Naive B cell (primary cell): ENCODE measurements at regions not wholly inside any gene's neighbourhood (a gene's known extent, or its start where the extent isn't known, plus 50 kb on each side); places are given as distances from the start of the nearest gene placed in this dataset.
A peak's percentile ranks its signal among the peaks of the same experiment; 100 is the strongest.
"Not testable (repeated sequence)": the region's sequence is repeated elsewhere in the genome, so short reads cannot be mapped to it uniquely, and the experiment has no call there.

ENCODE experiments used
- ATAC-seq, 2 donors: fragments of 150-1000 bp; cut with Tn5 transposase; 2 replicates each; pipeline ENCODE4 v1.10.0; 2021; ENCODE audit warnings: low read depth in 2 of 2, mild to moderate bottlenecking in 2 of 2, moderate library complexity in 2 of 2
- DNase-seq: peaks from one replicate; pipeline ENCODE4 v3.0.0; 2022
- H3K27ac Mint-ChIP-seq, 6 donors: one replicate each; pipeline ENCODE4 v1.8.0; 2020 to 2022; ENCODE audit warnings: mild to moderate bottlenecking in 6 of 6, mixed read lengths in 6 of 6, moderate library complexity in 5 of 6, inconsistent platforms in 2 of 6
- H3K27me3 Mint-ChIP-seq, 3 donors: one replicate each; pipeline ENCODE4 v1.8.0; 2021 to 2022; ENCODE audit warnings: mixed read lengths in 3 of 3, mild to moderate bottlenecking in 1 of 3
- H3K36me3 Mint-ChIP-seq, 2 donors: one replicate each; pipeline ENCODE4 v1.8.0; 2020 to 2022; ENCODE audit warnings: mixed read lengths in 2 of 2, inconsistent platforms in 1 of 2, mild to moderate bottlenecking in 1 of 2
- H3K4me1 Mint-ChIP-seq, 3 donors: one replicate each; pipeline ENCODE4 v1.8.0; 2020 to 2022; ENCODE audit warnings: mixed read lengths in 3 of 3, inconsistent platforms in 1 of 3, mild to moderate bottlenecking in 1 of 3, moderate library complexity in 1 of 3
- H3K4me3 Mint-ChIP-seq, 8 donors: one replicate each; pipeline ENCODE4 v1.8.0; 2020 to 2022; ENCODE audit warnings: mild to moderate bottlenecking in 8 of 8, mixed read lengths in 8 of 8, moderate library complexity in 8 of 8, inconsistent platforms in 2 of 8
- H3K9me3 Mint-ChIP-seq, 7 donors: one replicate each; pipeline ENCODE4 v1.8.0; 2020 to 2022; ENCODE audit warnings: mixed read lengths in 7 of 7, mild to moderate bottlenecking in 5 of 7, inconsistent platforms in 2 of 7, moderate library complexity in 1 of 7

GRCh38 chr20:12577213-12577612 is 431.6 kb upstream of the SPTLC3 start:
- H3K36me3 Mint-ChIP-seq, result peaks cover 0 to 7% of the 10 kb centered on the region in 2 donors
- peaks cover 0 to 5% (median 2%) of the 10 kb centered on the region in 7 donors for H3K9me3 Mint-ChIP-seq
- H3K4me1 Mint-ChIP-seq, result no peaks in the 10 kb centered on the region
- DNase-seq, result no peak
- H3K27ac Mint-ChIP-seq, result no peak overlapping the region
- ATAC-seq, result no peak
- H3K4me3 Mint-ChIP-seq, result no peak overlapping the region
- H3K27me3 Mint-ChIP-seq, result no peaks in the 10 kb centered on the region

- H3K4me1 Mint-ChIP-seq, result no peaks in the 10 kb centered on the region
- DNase-seq (no peak), ATAC-seq (no peak)
- H3K9me3 Mint-ChIP-seq, result peaks cover 0 to 12% (median 4%) of the 10 kb centered on the region in 7 donors
- H3K36me3 Mint-ChIP-seq, result peaks cover 0 to 7% of the 10 kb centered on the region in 2 donors
- no peak overlapping the region for H3K4me3 Mint-ChIP-seq
- no peaks in the 10 kb centered on the region for H3K27me3 Mint-ChIP-seq
- no peak overlapping the region for H3K27ac Mint-ChIP-seq
Observed at GRCh38 chr20:12581644-12582289, 427.0 kb upstream of the SPTLC3 start.

GRCh38 chr20:12582710-12583109 is 426.1 kb upstream of the SPTLC3 start:
- not testable (repeated sequence) for H3K4me1 Mint-ChIP-seq, H3K4me3 Mint-ChIP-seq, H3K36me3 Mint-ChIP-seq, H3K27ac Mint-ChIP-seq, DNase-seq, ATAC-seq, H3K27me3 Mint-ChIP-seq
- H3K9me3 Mint-ChIP-seq, result peaks cover 0 to 12% (median 4%) of the 10 kb centered on the region in 7 donors

- H3K9me3 Mint-ChIP-seq, result peaks cover 0 to 6% (median 2%) of the 10 kb centered on the region in 7 donors
- H3K4me3 Mint-ChIP-seq, result no peak overlapping the region
- H3K4me1 Mint-ChIP-seq, result no peaks in the 10 kb centered on the region
- DNase-seq (no peak), ATAC-seq (no peak)
- no peaks in the 10 kb centered on the region for H3K27me3 Mint-ChIP-seq
- H3K36me3 Mint-ChIP-seq, result no peaks in the 10 kb centered on the region
- peak overlapping the region in 1 of 6 donors; percentile 82 for H3K27ac Mint-ChIP-seq
Observed at GRCh38 chr20:12591949-12592470, 416.8 kb upstream of the SPTLC3 start.

GRCh38 chr20:12592756-12593155 is 416.0 kb upstream of the SPTLC3 start:
- Mint-ChIP-seq H3K27ac (no peak overlapping the region), H3K4me3 (no peak overlapping the region), H3K4me1 (no peaks in the 10 kb centered on the region), H3K9me3 (peaks cover 0 to 6% (median 2%) of the 10 kb centered on the region in 7 donors), H3K36me3 (no peaks in the 10 kb centered on the region), H3K27me3 (peaks cover 0 to 3% (median 0%) of the 10 kb centered on the region in 3 donors)
- no peak for DNase-seq
- ATAC-seq, result no peak

GRCh38 chr20:12593342-12593873 is 415.4 kb upstream of the SPTLC3 start:
- Mint-ChIP-seq H3K9me3 (peaks cover 0 to 6% (median 2%) of the 10 kb centered on the region in 7 donors), H3K27ac (no peak overlapping the region), H3K27me3 (peaks cover 0 to 3% (median 0%) of the 10 kb centered on the region in 3 donors), H3K4me3 (no peak overlapping the region), H3K4me1 (no peaks in the 10 kb centered on the region), H3K36me3 (no peaks in the 10 kb centered on the region)
- ATAC-seq (no peak), DNase-seq (no peak)

GRCh38 chr20:12594410-12595088 is 414.2 kb upstream of the SPTLC3 start:
- H3K36me3 Mint-ChIP-seq, result no peaks in the 10 kb centered on the region
- H3K27me3 Mint-ChIP-seq, result peaks cover 0 to 3% (median 0%) of the 10 kb centered on the region in 3 donors
- peaks cover 0 to 6% (median 0%) of the 10 kb centered on the region in 7 donors for H3K9me3 Mint-ChIP-seq
- no peaks in the 10 kb centered on the region for H3K4me1 Mint-ChIP-seq
- ATAC-seq, result no peak
- no peak overlapping the region for H3K27ac Mint-ChIP-seq
- H3K4me3 Mint-ChIP-seq, result no peak overlapping the region
- no peak for DNase-seq

- DNase-seq (no peak), ATAC-seq (no peak)
- no peaks in the 10 kb centered on the region for H3K4me1 Mint-ChIP-seq
- peaks cover 0 to 3% (median 0%) of the 10 kb centered on the region in 3 donors for H3K27me3 Mint-ChIP-seq
- H3K9me3 Mint-ChIP-seq, result peaks cover 0 to 5% (median 0%) of the 10 kb centered on the region in 7 donors
- H3K36me3 Mint-ChIP-seq, result no peaks in the 10 kb centered on the region
- no peak overlapping the region for H3K4me3 Mint-ChIP-seq
- H3K27ac Mint-ChIP-seq, result no peak overlapping the region
Observed at GRCh38 chr20:12595841-12596240, 412.9 kb upstream of the SPTLC3 start.

- no peak for DNase-seq
- Mint-ChIP-seq H3K36me3 (no peaks in the 10 kb centered on the region), H3K27me3 (peaks cover 0 to 3% (median 0%) of the 10 kb centered on the region in 3 donors), H3K27ac (no peak overlapping the region), H3K9me3 (peaks cover 0 to 6% (median 3%) of the 10 kb centered on the region in 7 donors), H3K4me3 (no peak overlapping the region), H3K4me1 (no peaks in the 10 kb centered on the region)
- ATAC-seq, result no peak
Observed at GRCh38 chr20:12596863-12597262, 411.9 kb upstream of the SPTLC3 start.

- Mint-ChIP-seq H3K36me3 (no peaks in the 10 kb centered on the region), H3K4me1 (no peaks in the 10 kb centered on the region), H3K4me3 (no peak overlapping the region), H3K27ac (no peak overlapping the region), H3K9me3 (peaks cover 0 to 7% (median 4%) of the 10 kb centered on the region in 7 donors), H3K27me3 (peaks cover 0 to 3% (median 0%) of the 10 kb centered on the region in 3 donors)
- ATAC-seq, result no peak
- DNase-seq, result no peak
Observed at GRCh38 chr20:12597551-12597950, 411.2 kb upstream of the SPTLC3 start.

GRCh38 chr20:12598894-12599293 is 409.9 kb upstream of the SPTLC3 start:
- Mint-ChIP-seq H3K27me3 (peaks cover 0 to 3% (median 0%) of the 10 kb centered on the region in 3 donors), H3K4me1 (no peaks in the 10 kb centered on the region), H3K4me3 (no peak overlapping the region), H3K36me3 (no peaks in the 10 kb centered on the region), H3K27ac (no peak overlapping the region), H3K9me3 (peaks cover 0 to 7% (median 4%) of the 10 kb centered on the region in 7 donors)
- ATAC-seq, result no peak
- no peak for DNase-seq

- Mint-ChIP-seq H3K27ac (no peak overlapping the region), H3K4me3 (no peak overlapping the region), H3K27me3 (peaks cover 0 to 3% (median 0%) of the 10 kb centered on the region in 3 donors), H3K9me3 (peaks cover 0 to 7% (median 2%) of the 10 kb centered on the region in 7 donors), H3K4me1 (no peaks in the 10 kb centered on the region), H3K36me3 (no peaks in the 10 kb centered on the region)
- ATAC-seq (no peak), DNase-seq (no peak)
Observed at GRCh38 chr20:12599494-12599893, 409.3 kb upstream of the SPTLC3 start.

GRCh38 chr20:12605751-12606150 is 403.0 kb upstream of the SPTLC3 start:
- DNase-seq, result no peak
- H3K27me3 Mint-ChIP-seq, result no peaks in the 10 kb centered on the region
- ATAC-seq, result no peak
- H3K4me1 Mint-ChIP-seq, result no peaks in the 10 kb centered on the region
- no peak overlapping the region for H3K27ac Mint-ChIP-seq
- H3K9me3 Mint-ChIP-seq, result peaks cover 0 to 7% (median 4%) of the 10 kb centered on the region in 7 donors
- no peak overlapping the region for H3K4me3 Mint-ChIP-seq
- H3K36me3 Mint-ChIP-seq, result no peaks in the 10 kb centered on the region

GRCh38 chr20:12610871-12611270 is 397.9 kb upstream of the SPTLC3 start:
- H3K9me3 Mint-ChIP-seq, result peaks cover 0 to 9% (median 4%) of the 10 kb centered on the region in 7 donors
- no peaks in the 10 kb centered on the region for H3K36me3 Mint-ChIP-seq
- H3K27ac Mint-ChIP-seq, result no peak overlapping the region
- H3K4me3 Mint-ChIP-seq, result no peak overlapping the region
- DNase-seq, result no peak
- no peaks in the 10 kb centered on the region for H3K27me3 Mint-ChIP-seq
- H3K4me1 Mint-ChIP-seq, result no peaks in the 10 kb centered on the region
- no peak for ATAC-seq
